ENCODE measurements at regions not wholly inside any gene's neighbourhood (a gene's known extent, or its start where the extent isn't known, plus 50 kb on each side); places are given as distances from the start of the nearest gene placed in this dataset.

DNA sequence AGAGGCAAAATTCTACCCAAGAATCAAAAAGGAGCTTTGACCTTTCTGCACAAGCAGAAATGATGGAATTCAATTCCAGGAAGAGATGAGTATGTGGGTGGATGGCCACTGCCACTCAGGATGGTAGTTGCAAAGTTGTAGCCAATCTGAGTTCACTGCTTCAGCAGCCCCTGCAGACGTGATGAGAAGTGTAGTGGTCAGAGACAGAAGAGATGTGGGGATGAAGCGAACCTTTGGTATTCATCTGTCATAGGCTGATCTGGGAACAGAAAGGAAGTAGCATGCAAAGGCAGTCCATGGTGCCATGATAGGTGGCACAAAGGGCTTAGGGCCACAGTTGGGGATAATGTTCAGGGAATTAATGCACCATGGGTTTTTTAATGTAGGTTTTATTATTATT is 81.1 kb upstream of the PGBD5 start:
- CTCF ChIA-PET = no interaction called here
- intact Hi-C loops (cut with micrococcal nuclease) = no loop called here
- H3K27ac ChIP-seq (ENCODE audit: low read depth, low read length) = no peak overlapping the region
- no peaks in the 10 kb centered on the region for H3K79me2 ChIP-seq (ENCODE audit: insufficient read depth, low read length)
- no peak overlapping the region for H3K4me3 ChIP-seq (replicated peaks in 1 of 2; ENCODE audit: low read depth in 1 of 2, low read length in 2 of 2)
- H3K9me3 ChIP-seq (ENCODE audit: control insufficient read depth in 1 of 2, insufficient read depth in 1 of 2, low read depth in 1 of 2, low read length in 2 of 2) = peaks cover 0 to 4% of the 10 kb centered on the region in 2 experiments; a peak in 1 of 4 replicates
- DNase-seq (ENCODE audit: low read depth, low spot score) = no peak
- no peak overlapping the region for H3K4me2 ChIP-seq (ENCODE audit: low read length)
- H3K9me2 ChIP-seq (ENCODE audit: insufficient read depth) = no peaks in the 10 kb centered on the region
- H3K27me3 ChIP-seq (ENCODE audit: insufficient read depth, low read length) = no peaks in the 10 kb centered on the region
- H3K4me1 ChIP-seq (ENCODE audit: control insufficient read depth in 1 of 2, insufficient read depth in 2 of 2, low read length in 2 of 2) = no peaks in the 10 kb centered on the region
- no peaks in the 10 kb centered on the region for H4K20me1 ChIP-seq (ENCODE audit: insufficient read depth)
- no peak overlapping the region for H3K9ac ChIP-seq (ENCODE audit: low read length)
- no TSS peak for BruUV-seq (replicated peaks)
- POLR2A ChIA-PET = no interaction called here
- TF ChIP-seq EZH2 (IDR thresholded peaks at IDR 0.05) = no peak
- TF ChIP-seq SIN3A (IDR thresholded peaks at IDR 0.05; ENCODE audit: low read depth) = no peak
- TF ChIP-seq ZNF274 (IDR thresholded peaks at IDR 0.05; ENCODE audit: low read depth, low read length) = no peak
- no peak for TF ChIP-seq CBX3 (IDR thresholded peaks at IDR 0.05; ENCODE audit: low read depth)
- no peak for TF ChIP-seq RAD21 (IDR thresholded peaks at IDR 0.05; ENCODE audit: low read depth)
- TF ChIP-seq, protein P1, sequence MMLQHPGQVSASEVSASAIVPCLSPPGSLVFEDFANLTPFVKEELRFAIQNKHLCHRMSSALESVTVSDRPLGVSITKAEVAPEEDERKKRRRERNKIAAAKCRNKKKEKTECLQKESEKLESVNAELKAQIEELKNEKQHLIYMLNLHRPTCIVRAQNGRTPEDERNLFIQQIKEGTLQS (IDR thresholded peaks at IDR 0.05) = no peak
- TF ChIP-seq, protein P2, sequence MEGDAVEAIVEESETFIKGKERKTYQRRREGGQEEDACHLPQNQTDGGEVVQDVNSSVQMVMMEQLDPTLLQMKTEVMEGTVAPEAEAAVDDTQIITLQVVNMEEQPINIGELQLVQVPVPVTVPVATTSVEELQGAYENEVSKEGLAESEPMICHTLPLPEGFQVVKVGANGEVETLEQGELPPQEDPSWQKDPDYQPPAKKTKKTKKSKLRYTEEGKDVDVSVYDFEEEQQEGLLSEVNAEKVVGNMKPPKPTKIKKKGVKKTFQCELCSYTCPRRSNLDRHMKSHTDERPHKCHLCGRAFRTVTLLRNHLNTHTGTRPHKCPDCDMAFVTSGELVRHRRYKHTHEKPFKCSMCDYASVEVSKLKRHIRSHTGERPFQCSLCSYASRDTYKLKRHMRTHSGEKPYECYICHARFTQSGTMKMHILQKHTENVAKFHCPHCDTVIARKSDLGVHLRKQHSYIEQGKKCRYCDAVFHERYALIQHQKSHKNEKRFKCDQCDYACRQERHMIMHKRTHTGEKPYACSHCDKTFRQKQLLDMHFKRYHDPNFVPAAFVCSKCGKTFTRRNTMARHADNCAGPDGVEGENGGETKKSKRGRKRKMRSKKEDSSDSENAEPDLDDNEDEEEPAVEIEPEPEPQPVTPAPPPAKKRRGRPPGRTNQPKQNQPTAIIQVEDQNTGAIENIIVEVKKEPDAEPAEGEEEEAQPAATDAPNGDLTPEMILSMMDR (IDR thresholded peaks at IDR 0.05 in 2 of 3, conservative IDR thresholded peaks at IDR 0.05 in 1 of 3; ENCODE audit: borderline replicate concordance in 1 of 3, insufficient read depth in 1 of 3, low read depth in 2 of 3, low read length in 2 of 3) = no peak
- TF ChIP-seq, protein P3, sequence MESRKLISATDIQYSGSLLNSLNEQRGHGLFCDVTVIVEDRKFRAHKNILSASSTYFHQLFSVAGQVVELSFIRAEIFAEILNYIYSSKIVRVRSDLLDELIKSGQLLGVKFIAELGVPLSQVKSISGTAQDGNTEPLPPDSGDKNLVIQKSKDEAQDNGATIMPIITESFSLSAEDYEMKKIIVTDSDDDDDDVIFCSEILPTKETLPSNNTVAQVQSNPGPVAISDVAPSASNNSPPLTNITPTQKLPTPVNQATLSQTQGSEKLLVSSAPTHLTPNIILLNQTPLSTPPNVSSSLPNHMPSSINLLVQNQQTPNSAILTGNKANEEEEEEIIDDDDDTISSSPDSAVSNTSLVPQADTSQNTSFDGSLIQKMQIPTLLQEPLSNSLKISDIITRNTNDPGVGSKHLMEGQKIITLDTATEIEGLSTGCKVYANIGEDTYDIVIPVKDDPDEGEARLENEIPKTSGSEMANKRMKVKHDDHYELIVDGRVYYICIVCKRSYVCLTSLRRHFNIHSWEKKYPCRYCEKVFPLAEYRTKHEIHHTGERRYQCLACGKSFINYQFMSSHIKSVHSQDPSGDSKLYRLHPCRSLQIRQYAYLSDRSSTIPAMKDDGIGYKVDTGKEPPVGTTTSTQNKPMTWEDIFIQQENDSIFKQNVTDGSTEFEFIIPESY (IDR thresholded peaks at IDR 0.05; ENCODE audit: extremely low read depth, insufficient replicate concordance, low read length) = no peak
- no peak for TF ChIP-seq SP1 (IDR thresholded peaks at IDR 0.05; ENCODE audit: low read depth)
- TF ChIP-seq EGR1 (IDR thresholded peaks at IDR 0.05; ENCODE audit: low read depth) = no peak
- no peak for TF ChIP-seq TCF7L2 (IDR thresholded peaks at IDR 0.05; ENCODE audit: borderline replicate concordance, extremely low read depth, insufficient read depth, insufficient read length)
- TF ChIP-seq, protein P4, sequence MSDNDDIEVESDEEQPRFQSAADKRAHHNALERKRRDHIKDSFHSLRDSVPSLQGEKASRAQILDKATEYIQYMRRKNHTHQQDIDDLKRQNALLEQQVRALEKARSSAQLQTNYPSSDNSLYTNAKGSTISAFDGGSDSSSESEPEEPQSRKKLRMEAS (IDR thresholded peaks at IDR 0.05) = no peak
- no peak for TF ChIP-seq SRF (IDR thresholded peaks at IDR 0.05; ENCODE audit: low read depth)
- no peak for TF ChIP-seq JUND (IDR thresholded peaks at IDR 0.05)
- no peak for TF ChIP-seq YY1 (IDR thresholded peaks at IDR 0.05; ENCODE audit: extremely low read depth, insufficient replicate concordance, low read depth, low read length)
- no peak for TF ChIP-seq CEBPB (IDR thresholded peaks at IDR 0.05; ENCODE audit: low read depth)
- TF ChIP-seq POLR2A (IDR thresholded peaks at IDR 0.05; ENCODE audit: borderline replicate concordance, extremely low read depth, insufficient read depth, insufficient read length) = no peak
- no peak for TF ChIP-seq FOSL1 (IDR thresholded peaks at IDR 0.05; ENCODE audit: low read depth)
- RAD21 ChIA-PET (ENCODE audit: low non-redundant PET in 1 of 2, low total read pairs in 2 of 2, uncharacterized antibody in 2 of 2, unreplicated experiment in 2 of 2) = no interaction called here
- no peaks in the 10 kb centered on the region for H3K36me3 ChIP-seq (ENCODE audit: control insufficient read depth in 1 of 2, insufficient read depth in 2 of 2, low read length in 2 of 2)
- no peak overlapping the region for H2AFZ ChIP-seq (ENCODE audit: low read depth, low read length, poor library complexity, severe bottlenecking)
- ATAC-seq = no peak
